ENCODE measurements at regions not wholly inside any gene's neighbourhood (a gene's known extent, or its start where the extent isn't known, plus 50 kb on each side); places are given as distances from the start of the nearest gene placed in this dataset.
"Not testable (repeated sequence)": the region's sequence is repeated elsewhere in the genome, so short reads cannot be mapped to it uniquely, and the experiment has no call there.

DNA sequence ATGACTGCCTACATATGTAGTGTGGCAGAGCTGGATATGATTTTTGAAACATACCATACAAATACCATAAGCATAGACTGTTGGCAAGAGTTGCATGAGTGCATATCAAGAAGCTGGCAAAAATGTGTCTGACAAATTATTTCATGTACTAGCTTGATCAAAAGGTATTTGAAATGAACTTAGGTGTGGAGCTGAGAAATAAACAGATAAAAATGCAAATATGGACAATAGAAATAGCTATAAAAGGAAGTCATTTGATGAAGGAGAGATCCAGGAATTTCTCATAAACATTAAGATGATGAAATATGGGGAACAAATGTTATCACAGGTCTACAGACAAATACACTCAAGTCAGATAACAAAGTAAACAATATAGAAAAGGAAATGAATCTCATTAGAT lies 609.1 kb downstream of the PTPRC start:
- TF ChIP-seq, protein P1, sequence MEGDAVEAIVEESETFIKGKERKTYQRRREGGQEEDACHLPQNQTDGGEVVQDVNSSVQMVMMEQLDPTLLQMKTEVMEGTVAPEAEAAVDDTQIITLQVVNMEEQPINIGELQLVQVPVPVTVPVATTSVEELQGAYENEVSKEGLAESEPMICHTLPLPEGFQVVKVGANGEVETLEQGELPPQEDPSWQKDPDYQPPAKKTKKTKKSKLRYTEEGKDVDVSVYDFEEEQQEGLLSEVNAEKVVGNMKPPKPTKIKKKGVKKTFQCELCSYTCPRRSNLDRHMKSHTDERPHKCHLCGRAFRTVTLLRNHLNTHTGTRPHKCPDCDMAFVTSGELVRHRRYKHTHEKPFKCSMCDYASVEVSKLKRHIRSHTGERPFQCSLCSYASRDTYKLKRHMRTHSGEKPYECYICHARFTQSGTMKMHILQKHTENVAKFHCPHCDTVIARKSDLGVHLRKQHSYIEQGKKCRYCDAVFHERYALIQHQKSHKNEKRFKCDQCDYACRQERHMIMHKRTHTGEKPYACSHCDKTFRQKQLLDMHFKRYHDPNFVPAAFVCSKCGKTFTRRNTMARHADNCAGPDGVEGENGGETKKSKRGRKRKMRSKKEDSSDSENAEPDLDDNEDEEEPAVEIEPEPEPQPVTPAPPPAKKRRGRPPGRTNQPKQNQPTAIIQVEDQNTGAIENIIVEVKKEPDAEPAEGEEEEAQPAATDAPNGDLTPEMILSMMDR (IDR thresholded peaks at IDR 0.05; ENCODE audit: insufficient read depth, low read length, missing control alignments), result no peak
- ChIA-PET POLR2A (no interaction called here), CTCF (interaction anchor here (1.5 to 1.9 kb wide), 2 partner anchors 8 to 124 kb away, joined by 3 to 6 read pairs; no protein-coding TSS in a partner anchor)
- H3K4me3 ChIP-seq (ENCODE audit: low read depth, low read length), result no peak overlapping the region
- no peak for DNase-seq (ENCODE audit: low read depth, low spot score)

DNA sequence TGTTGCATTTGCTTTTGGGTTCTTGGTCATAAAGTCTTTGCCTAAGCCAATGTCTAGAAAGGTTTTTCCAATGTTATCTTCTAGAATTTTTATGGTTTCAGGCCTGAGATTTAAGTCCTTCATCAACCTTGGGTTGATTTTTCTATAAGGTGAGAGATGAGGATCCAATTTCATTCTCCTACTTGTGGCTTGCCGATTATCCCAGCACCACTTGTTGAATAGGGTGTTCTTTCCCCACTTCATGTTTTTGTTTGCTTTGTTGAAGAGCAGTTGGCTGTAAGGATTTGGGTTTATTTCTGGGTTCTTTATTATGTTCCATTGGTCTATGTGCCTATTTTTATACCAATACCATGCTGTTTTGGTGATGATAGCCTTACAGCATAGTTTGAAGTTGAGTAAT lies 615.2 kb downstream of the PTPRC start:
- DNase-seq (ENCODE audit: low read depth, low spot score); POLR2A ChIA-PET; H3K4me3 ChIP-seq (ENCODE audit: low read depth, low read length); CTCF ChIA-PET: not testable (repeated sequence)

GRCh38 chr1:199261328-199261727 lies 622.5 kb downstream of the PTPRC start:
- CTCF ChIA-PET, result interaction anchor here (2.3 kb wide), 1 partner anchor 17 kb away, joined by 7 read pairs; no protein-coding TSS in a partner anchor
- POLR2A ChIA-PET, result no interaction called here
- DNase-seq (ENCODE audit: low read depth, low spot score), result no peak
- no peak overlapping the region for H3K4me3 ChIP-seq (ENCODE audit: low read depth, low read length)
- TF ChIP-seq, protein P1 (IDR thresholded peaks at IDR 0.05; ENCODE audit: insufficient read depth, low read length, missing control alignments), result no peak

DNA sequence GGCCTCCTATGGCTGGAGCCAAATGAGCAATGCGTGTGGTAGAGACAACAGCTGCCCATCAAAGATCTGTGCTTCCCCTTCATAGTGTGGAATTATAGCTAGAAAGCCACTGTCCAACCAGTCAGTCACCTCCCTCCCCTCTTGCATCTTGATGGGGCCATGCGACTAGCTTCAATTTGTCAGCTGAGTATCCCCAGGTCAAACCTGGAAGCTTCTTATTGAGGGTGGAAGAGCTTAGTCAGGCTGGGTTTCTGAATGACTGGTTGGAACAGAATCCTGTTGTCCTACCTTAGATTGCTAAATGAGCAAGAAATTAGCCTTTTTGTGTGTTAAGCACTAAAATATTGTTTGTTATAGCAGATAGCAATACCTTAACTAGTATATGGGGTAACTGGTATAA lies 625.4 kb downstream of the PTPRC start:
- CTCF ChIA-PET, result no interaction called here
- DNase-seq (ENCODE audit: low read depth, low spot score), result no peak
- no peak overlapping the region for H3K4me3 ChIP-seq (ENCODE audit: low read depth, low read length)
- POLR2A ChIA-PET, result no interaction called here
- TF ChIP-seq, protein P1 (IDR thresholded peaks at IDR 0.05; ENCODE audit: insufficient read depth, low read length, missing control alignments), result no peak

DNA sequence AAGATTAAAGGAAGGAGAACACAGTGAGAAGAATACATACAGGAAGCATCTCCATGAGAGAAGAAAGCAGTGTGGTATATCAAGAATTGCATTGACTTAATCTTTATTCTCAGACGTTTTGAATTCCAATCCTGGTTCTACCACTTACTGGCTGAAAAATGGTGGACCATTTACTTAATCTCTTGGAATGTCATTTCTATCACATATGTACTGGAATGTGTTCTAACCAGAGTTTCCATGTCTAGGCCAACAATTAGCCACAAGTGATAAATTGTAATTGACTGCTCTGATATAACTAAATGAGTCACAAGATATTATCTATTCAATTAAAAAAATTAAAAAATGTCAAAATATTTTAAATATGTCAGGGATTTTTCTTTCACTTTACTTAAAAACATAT lies 626.1 kb downstream of the PTPRC start:
- H3K4me3 ChIP-seq (ENCODE audit: low read depth, low read length), result no peak overlapping the region
- ChIA-PET CTCF (no interaction called here), POLR2A (no interaction called here)
- TF ChIP-seq, protein P1 (IDR thresholded peaks at IDR 0.05; ENCODE audit: insufficient read depth, low read length, missing control alignments), result no peak
- DNase-seq (ENCODE audit: low read depth, low spot score), result no peak

- ChIA-PET CTCF (no interaction called here), POLR2A (no interaction called here)
- DNase-seq (ENCODE audit: low read depth, low spot score), result no peak
- TF ChIP-seq, protein P1 (IDR thresholded peaks at IDR 0.05; ENCODE audit: insufficient read depth, low read length, missing control alignments), result no peak
- H3K4me3 ChIP-seq (ENCODE audit: low read depth, low read length), result no peak overlapping the region
These were observed 626.5 kb downstream of the PTPRC start for GRCh38 chr1:199265319-199265718.

DNA sequence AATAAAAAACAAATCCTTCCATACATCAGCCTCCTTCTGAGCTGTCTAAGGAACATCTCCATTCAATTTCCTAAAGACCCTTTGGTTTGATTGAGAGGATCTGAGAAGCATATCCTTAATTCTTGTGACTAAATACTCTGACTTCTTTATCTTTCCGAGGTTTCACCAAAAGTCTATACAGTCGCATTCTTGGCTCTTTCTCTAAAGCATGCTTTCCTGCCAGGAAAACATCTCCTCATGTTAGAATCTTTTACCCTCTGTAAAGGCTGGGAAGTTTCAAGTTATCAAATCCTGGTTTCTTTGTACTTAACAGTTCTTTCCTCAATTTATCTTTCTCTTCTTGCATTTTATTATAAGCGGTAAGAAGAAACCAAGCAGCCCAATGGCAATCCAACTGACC lies 630.4 kb downstream of the PTPRC start:
- no peak for DNase-seq (ENCODE audit: low read depth, low spot score)
- TF ChIP-seq, protein P1 (IDR thresholded peaks at IDR 0.05; ENCODE audit: insufficient read depth, low read length, missing control alignments), result no peak
- no peak overlapping the region for H3K4me3 ChIP-seq (ENCODE audit: low read depth, low read length)
- ChIA-PET CTCF (interaction anchor here (1.2 kb wide), 1 partner anchor 14 kb away, joined by 3 read pairs; no protein-coding TSS in a partner anchor), POLR2A (no interaction called here)

All from AG04449 (cell line).